GM18868 (cell line): ENCODE measurements at regions not wholly inside any gene's neighbourhood (a gene's known extent, or its start where the extent isn't known, plus 50 kb on each side); places are given as distances from the start of the nearest gene placed in this dataset.
"Not testable (repeated sequence)": the region's sequence is repeated elsewhere in the genome, so short reads cannot be mapped to it uniquely, and the experiment has no call there.

Source experiments
- ATAC-seq: cut with Tn5 transposase; IDR thresholded peaks from one replicate; pipeline ENCODE4 v1.9.1; 2021; ENCODE audit warnings: mild to moderate bottlenecking, moderate library complexity; ENCODE audit not compliant: unreplicated experiment

DNA sequence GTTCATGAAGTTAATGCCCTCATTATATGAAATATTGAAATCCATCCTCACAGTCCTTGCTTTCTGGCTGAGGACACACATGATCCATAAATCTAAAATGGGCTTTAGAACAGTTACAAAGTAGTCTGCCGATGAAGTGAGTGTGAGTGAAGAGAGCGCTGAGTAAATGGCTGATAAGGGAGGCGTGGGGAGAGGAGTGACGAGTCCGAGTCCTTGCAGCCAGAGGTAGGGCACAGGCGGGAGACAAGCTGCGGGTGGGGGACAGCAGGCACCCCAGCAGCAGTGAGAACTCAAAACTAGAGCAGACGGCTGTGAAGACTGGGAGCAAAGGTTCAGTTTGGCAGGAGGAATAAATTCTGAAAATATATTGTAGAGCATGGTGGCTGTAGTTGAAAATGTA is 140.1 kb upstream of the ATP2B1 start:
- ATAC-seq = no peak

DNA sequence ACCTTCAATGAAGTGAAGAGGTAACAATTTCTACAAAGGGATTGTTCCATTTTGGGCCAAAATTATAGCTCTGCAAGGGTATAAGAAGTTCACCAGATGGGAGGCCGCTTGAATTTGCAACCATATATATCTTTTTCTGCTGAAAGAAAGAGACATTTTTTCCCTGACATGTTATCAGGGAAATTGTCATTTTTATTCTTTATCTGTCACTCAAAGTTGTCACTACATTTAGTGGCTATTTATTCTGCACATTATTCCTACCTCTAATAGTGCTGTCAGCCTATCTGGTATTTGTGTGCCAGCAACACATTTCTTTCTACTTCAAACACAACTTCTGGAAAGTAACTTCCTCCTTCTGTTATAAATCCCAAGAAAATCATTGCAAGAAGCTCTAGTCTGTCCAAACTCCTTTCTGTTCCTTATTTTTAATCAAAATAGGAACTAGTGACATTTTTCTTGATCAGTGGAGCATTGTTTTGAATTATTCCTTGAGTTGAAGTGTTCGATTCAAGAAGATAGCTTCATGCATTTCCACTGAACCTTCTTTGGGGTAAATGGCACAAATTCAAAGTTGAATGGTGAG is 137.9 kb upstream of the ATP2B1 start:
- ATAC-seq = no peak

GRCh38 chr12:89845767-89846166 is 137.1 kb upstream of the ATP2B1 start:
- ATAC-seq = no peak

DNA sequence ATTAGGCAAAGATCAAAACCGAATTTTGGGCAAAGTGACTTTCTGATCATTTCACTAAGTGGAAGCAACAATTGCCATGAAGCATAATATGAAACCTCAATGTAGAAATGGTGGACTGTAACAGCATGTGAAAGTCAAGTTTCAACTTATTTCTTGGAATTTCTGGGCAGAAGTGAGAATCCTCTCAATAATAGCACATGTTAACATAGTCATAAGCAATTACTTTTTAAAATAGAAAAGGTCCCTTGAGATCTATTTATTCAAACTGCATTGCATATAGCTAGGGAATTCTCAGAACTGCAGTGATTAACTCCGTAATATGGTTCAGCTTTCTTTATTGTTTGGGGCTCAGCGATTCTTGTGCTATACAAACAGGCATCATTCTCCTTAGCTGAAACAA is 136.7 kb upstream of the ATP2B1 start:
- ATAC-seq = no peak

GRCh38 chr12:89844539-89844938 is 135.9 kb upstream of the ATP2B1 start:
- ATAC-seq = no peak

GRCh38 chr12:89840162-89840922 is 131.7 kb upstream of the ATP2B1 start:
- no peak for ATAC-seq

DNA sequence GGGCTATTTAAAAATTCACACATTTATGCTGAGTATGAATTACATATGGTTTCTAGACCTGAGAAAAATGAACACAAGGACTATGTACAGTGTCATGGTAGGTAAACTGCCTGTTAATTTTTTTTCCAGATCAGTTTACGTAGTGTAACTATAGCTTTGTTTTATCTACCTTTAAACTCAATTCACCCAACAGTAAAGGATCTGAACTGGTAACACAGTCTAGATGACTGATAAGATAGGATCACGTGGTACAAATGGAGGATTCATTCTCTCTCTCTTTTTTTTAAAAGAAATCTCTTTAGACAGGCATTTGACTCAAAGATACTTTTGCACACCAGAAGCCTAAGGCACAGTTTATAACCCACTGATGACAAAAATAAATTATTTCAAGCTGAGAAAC is 130.8 kb upstream of the ATP2B1 start:
- no peak for ATAC-seq

DNA sequence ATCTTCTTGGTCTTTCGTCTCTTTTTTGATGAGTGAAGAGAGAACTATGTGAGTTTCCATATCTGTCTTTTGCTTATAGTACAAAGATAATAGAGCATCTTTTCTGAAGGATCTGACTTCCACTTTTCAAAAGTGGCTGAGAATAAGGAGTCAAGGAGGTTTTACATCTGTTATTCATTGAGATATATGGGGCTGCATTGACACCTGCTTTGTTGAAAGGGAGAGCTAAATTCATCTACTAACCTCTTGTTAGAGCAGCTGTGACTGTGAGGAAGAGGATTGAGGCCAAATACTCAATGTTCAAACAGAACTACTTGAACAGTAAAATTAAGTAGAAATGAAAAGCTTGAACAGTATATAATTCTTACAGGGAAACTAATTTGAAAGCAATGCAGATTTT is 130.2 kb upstream of the ATP2B1 start:
- no peak for ATAC-seq

GRCh38 chr12:89836026-89836425 is 127.4 kb upstream of the ATP2B1 start:
- ATAC-seq = no peak

DNA sequence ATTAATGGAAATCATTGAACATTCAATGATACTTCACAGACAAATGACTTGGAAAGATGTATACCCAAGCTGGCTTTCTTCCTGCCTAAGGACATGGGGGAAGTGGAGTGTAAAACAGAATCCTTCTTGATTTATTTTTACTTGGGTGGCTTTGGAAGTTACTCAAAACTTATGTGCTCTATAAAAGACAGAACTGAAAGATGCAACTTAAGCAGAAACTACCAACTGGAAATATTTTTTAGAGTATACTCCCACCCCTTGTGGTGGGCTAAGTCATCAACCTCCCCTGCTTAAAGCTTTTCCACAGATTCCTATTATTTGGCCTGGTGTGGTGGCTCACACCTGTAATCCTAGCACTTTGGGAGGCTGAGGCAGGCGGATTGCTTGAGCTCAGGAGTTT is 126.0 kb upstream of the ATP2B1 start:
- no peak for ATAC-seq

- no peak for ATAC-seq
Observed at GRCh38 chr12:89833337-89834252, 125.0 kb upstream of the ATP2B1 start.

- ATAC-seq = no peak
Observed at GRCh38 chr12:89832336-89832735, 123.7 kb upstream of the ATP2B1 start.

- ATAC-seq = no peak
Observed at GRCh38 chr12:89831310-89832095, 122.9 kb upstream of the ATP2B1 start.

GRCh38 chr12:89829434-89829975 is 120.9 kb upstream of the ATP2B1 start:
- ATAC-seq = no peak

DNA sequence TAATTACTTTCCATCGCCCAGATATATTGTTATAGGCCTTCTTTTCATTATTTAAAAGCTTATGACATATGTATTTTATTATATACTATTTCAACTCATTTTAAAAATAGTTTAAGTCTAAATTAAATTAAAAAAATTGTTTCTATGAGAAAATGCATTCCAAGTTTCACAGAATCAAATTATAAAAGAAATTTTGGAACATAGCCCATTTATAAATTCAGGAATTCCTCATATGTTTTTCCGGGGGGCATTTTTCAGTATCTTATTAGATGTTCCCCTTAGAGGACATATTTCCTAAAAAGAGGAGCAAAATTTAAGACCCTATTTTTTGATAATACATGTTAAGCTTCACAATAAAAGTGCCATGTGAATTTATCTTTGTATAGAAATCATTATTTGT is 119.9 kb upstream of the ATP2B1 start:
- no peak for ATAC-seq

- no peak for ATAC-seq
Observed at GRCh38 chr12:89827592-89827991, 119.0 kb upstream of the ATP2B1 start.

GRCh38 chr12:89826468-89826867 is 117.8 kb upstream of the ATP2B1 start:
- no peak for ATAC-seq

DNA sequence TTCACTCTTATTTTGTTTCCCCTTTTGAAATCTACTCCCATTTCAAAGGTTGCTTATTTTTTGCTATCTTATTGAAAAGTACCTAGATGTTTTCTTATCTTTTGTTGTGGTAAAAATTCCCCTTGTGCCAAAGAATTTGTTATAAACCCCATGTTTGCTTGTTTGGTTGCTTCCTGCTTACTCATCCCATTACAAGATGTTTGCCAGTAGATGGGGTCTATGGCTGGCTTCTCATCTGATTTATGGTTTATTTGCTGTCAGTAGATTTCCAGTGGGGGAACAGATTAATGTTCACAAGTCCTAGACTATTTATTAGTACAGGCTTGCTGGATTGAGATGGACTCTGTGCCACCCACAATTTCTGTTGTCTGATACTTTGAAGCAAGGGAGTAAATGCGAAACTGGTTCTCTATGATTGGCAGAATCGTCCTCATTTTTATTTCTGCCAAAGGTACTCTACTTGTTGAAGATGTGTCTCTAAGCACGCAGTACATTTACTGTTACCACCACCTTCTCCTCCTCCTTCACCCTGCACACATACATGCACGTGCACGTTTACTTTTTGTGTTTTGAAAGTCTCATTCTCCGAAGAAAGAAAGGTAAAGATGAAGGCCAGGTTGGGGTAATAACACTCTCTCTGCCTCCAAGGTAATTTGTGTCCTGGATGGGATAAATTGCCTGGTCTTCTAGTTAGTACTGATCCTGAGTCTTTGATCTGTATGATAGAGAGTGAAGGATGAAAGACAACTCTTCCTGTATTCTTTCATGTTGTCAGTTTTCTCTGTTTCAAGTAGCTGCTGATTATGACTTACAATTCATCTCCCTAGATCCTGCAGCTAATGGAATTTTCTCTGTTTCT is 117.2 kb upstream of the ATP2B1 start:
- peak; percentile 61 for ATAC-seq

GRCh38 chr12:89824822-89825221 is 116.2 kb upstream of the ATP2B1 start:
- no peak for ATAC-seq

DNA sequence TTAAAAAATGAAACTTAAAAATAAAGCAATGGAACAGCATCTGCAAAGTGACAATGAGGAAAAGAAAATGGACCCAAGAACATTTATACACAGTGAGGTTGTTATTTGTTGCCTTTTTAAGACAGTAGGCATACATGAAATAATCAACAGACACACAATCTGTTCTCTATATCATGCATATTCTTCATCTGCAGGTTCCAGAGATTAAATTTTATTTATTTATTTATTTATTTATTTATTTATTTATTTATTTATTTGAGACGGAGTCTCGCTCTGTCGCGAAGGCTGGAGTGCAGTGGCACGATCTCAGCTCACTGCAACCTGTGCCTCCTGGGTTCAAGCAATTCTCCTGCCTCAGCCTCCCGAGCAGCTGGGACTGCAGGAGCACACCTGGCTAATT is 114.4 kb upstream of the ATP2B1 start:
- ATAC-seq = not testable (repeated sequence)
